ENCODE measurements at regions not wholly inside any gene's neighbourhood (a gene's known extent, or its start where the extent isn't known, plus 50 kb on each side); places are given as distances from the start of the nearest gene placed in this dataset.

- no peaks in the 10 kb centered on the region for H3K9me3 ChIP-seq
- no peak for DNase-seq (ENCODE audit: low read depth in 1 of 2, low spot score in 1 of 2)
- ChIA-PET POLR2A (no interaction called here), CTCF (interaction anchor here (1.3 to 1.8 kb wide), 2 partner anchors 9 kb away, joined by 5 to 6 read pairs; no protein-coding TSS in a partner anchor)
- no peak for ATAC-seq
- no peak for FAIRE-seq
- WGBS (ENCODE audit: missing lambda C conversion rate) = 82% methylated on average over 6 of the region's 6 CpGs
- TF ChIP-seq REST (IDR thresholded peaks at IDR 0.05) = no peak
- TF ChIP-seq RAD21 (conservative IDR thresholded peaks at IDR 0.05 in 1 of 2, IDR thresholded peaks at IDR 0.05 in 1 of 2) = no peak
- TF ChIP-seq, protein P1, sequence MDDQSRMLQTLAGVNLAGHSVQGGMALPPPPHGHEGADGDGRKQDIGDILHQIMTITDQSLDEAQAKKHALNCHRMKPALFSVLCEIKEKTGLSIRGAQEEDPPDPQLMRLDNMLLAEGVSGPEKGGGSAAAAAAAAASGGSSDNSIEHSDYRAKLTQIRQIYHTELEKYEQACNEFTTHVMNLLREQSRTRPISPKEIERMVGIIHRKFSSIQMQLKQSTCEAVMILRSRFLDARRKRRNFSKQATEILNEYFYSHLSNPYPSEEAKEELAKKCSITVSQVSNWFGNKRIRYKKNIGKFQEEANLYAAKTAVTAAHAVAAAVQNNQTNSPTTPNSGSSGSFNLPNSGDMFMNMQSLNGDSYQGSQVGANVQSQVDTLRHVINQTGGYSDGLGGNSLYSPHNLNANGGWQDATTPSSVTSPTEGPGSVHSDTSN (IDR thresholded peaks at IDR 0.05) = no peak
- no peak for TF ChIP-seq SMC3 (IDR thresholded peaks at IDR 0.05)
- TF ChIP-seq FOXS1 (CRISPR knock-in tag; IDR thresholded peaks at IDR 0.05) = no peak
- no peak for TF ChIP-seq FOSL2 (IDR thresholded peaks at IDR 0.05)
- TF ChIP-seq FOSL2 (CRISPR knock-in tag; IDR thresholded peaks at IDR 0.05) = no peak
- no peak for TF ChIP-seq KDM5A (IDR thresholded peaks at IDR 0.05)
- TF ChIP-seq, protein P2, sequence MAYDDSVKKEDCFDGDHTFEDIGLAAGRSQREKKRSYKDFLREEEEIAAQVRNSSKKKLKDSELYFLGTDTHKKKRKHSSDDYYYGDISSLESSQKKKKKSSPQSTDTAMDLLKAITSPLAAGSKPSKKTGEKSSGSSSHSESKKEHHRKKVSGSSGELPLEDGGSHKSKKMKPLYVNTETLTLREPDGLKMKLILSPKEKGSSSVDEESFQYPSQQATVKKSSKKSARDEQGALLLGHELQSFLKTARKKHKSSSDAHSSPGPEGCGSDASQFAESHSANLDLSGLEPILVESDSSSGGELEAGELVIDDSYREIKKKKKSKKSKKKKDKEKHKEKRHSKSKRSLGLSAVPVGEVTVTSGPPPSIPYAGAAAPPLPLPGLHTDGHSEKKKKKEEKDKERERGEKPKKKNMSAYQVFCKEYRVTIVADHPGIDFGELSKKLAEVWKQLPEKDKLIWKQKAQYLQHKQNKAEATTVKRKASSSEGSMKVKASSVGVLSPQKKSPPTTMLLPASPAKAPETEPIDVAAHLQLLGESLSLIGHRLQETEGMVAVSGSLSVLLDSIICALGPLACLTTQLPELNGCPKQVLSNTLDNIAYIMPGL (CRISPR knock-in tag; IDR thresholded peaks at IDR 0.05; ENCODE audit: borderline replicate concordance) = no peak
- no peak for TF ChIP-seq EHMT2 (IDR thresholded peaks at IDR 0.05; ENCODE audit: low read depth)
- no peak overlapping the region for H3K4me3 ChIP-seq
- no peaks in the 10 kb centered on the region for H3K4me1 ChIP-seq
- H3K27ac ChIP-seq = no peak overlapping the region
- H3K4me2 ChIP-seq = no peak overlapping the region
Observed at GRCh38 chr11:128299132-128299726, 288.1 kb downstream of the ETS1 start.

DNA sequence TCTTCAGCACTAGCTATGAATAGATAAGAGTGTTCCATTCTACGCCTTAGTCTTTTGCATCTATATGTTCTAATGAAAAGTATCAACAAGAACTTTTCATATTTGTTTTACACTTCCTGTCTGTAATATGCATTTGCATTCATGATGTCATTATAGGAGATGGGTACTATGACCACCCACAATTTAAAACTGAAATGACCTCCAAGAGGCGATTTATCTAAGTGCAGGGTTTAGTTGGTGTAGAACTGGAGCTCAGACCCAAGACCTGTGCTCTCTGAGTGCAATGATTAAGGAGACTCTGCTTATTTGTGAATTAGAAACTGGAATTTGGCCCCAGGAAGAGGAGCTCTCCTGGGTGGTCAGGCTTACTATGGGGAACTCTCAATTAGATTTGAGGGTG, 289.1 kb downstream of the ETS1 start:
- no peaks in the 10 kb centered on the region for H3K4me1 ChIP-seq
- 77% methylated on average over 2 of the region's 2 CpGs for WGBS (ENCODE audit: missing lambda C conversion rate)
- DNase-seq (ENCODE audit: low read depth in 1 of 2, low spot score in 1 of 2) = no peak
- FAIRE-seq = no peak
- no peak for ATAC-seq
- ChIA-PET POLR2A (no interaction called here), CTCF (interaction anchor here (1.0 to 1.8 kb wide), 3 partner anchors 8 to 333 kb away, joined by 4 to 5 read pairs (median 4); no protein-coding TSS in a partner anchor)
- no peak overlapping the region for H3K27ac ChIP-seq
- no peaks in the 10 kb centered on the region for H3K9me3 ChIP-seq
- H3K4me3 ChIP-seq = no peak overlapping the region
- H3K4me2 ChIP-seq = no peak overlapping the region
- TF ChIP-seq KDM5A (IDR thresholded peaks at IDR 0.05) = no peak

- ChIA-PET CTCF (interaction anchor here (0.6 to 1.8 kb wide), 4 partner anchors 8 to 333 kb away, joined by 3 to 5 read pairs (median 4); no protein-coding TSS in a partner anchor), POLR2A (no interaction called here)
- 59% methylated on average over 3 of the region's 3 CpGs for WGBS (ENCODE audit: missing lambda C conversion rate)
- DNase-seq (ENCODE audit: low read depth in 1 of 2, low spot score in 1 of 2) (no peak), ATAC-seq (no peak), FAIRE-seq (no peak)
- Histone ChIP-seq H3K27ac (no peak overlapping the region), H3K4me3 (no peak overlapping the region), H3K4me1 (no peaks in the 10 kb centered on the region), H3K9me3 (no peaks in the 10 kb centered on the region), H3K4me2 (no peak overlapping the region)
- TF ChIP-seq TP53 (CRISPR knock-in tag; IDR thresholded peaks at IDR 0.05) (no peak), CBX2 (IDR thresholded peaks at IDR 0.05; ENCODE audit: borderline replicate concordance, low read depth) (no peak), EHMT2 (IDR thresholded peaks at IDR 0.05; ENCODE audit: low read depth) (no peak), RCOR1 (IDR thresholded peaks at IDR 0.05; ENCODE audit: low read depth, low read length) (no peak), ZNF302 (CRISPR knock-in tag; IDR thresholded peaks at IDR 0.05) (no peak), MAFK (IDR thresholded peaks at IDR 0.05; ENCODE audit: partially characterized antibody) (no peak), ZSCAN20 (CRISPR knock-in tag; IDR thresholded peaks at IDR 0.05) (no peak), BCL3 (IDR thresholded peaks at IDR 0.05) (no peak), RARB (CRISPR knock-in tag; IDR thresholded peaks at IDR 0.05) (no peak), EHF (CRISPR knock-in tag; IDR thresholded peaks at IDR 0.05) (no peak), SREBF2 (IDR thresholded peaks at IDR 0.05) (no peak), SMC3 (IDR thresholded peaks at IDR 0.05) (no peak), NR3C1 (IDR thresholded peaks at IDR 0.05) (no peak)
Observed at GRCh38 chr11:128297805-128298204, 289.6 kb downstream of the ETS1 start.
